HG03139 (cell line): ENCODE measurements at regions not wholly inside any gene's neighbourhood (a gene's known extent, or its start where the extent isn't known, plus 50 kb on each side); places are given as distances from the start of the nearest gene placed in this dataset.
"Not testable (repeated sequence)": the region's sequence is repeated elsewhere in the genome, so short reads cannot be mapped to it uniquely, and the experiment has no call there.

Source experiments
- ATAC-seq: cut with Tn5 transposase; IDR thresholded peaks from one replicate; pipeline ENCODE4 v1.9.1; 2021; ENCODE audit not compliant: unreplicated experiment

GRCh38 chr4:186957952-186958555 is 234.4 kb upstream of the FAT1 start:
- ATAC-seq: no peak

DNA sequence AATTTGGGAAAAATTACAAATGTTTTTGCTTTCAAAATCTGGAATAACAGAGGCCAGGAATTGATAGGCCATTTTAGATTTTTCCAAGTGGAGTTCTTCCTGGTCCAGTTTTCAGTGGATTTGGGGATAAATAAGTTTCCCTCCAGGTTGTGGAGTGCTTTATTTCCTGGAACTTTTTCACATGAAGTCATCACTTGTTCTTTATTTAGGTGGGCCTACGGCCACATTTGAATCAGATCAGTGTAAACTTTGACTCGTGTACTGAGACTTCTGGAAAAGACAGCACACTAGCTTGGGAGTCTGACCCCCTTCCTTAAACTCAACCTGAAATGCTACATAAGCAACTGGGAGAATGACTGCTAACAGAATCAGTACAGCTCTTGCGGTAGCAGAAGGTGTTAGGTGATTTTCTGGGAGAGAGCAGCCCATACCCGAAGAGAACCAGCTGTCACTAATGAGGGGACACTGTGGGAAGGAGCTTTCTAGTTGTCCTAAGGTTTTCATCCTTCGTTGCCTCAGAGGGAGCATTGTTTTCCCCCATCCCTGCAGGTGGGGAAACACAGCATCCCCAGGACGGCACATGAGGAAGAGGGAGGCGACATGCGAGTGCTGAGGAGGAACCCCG is 235.2 kb upstream of the FAT1 start:
- ATAC-seq: no peak

DNA sequence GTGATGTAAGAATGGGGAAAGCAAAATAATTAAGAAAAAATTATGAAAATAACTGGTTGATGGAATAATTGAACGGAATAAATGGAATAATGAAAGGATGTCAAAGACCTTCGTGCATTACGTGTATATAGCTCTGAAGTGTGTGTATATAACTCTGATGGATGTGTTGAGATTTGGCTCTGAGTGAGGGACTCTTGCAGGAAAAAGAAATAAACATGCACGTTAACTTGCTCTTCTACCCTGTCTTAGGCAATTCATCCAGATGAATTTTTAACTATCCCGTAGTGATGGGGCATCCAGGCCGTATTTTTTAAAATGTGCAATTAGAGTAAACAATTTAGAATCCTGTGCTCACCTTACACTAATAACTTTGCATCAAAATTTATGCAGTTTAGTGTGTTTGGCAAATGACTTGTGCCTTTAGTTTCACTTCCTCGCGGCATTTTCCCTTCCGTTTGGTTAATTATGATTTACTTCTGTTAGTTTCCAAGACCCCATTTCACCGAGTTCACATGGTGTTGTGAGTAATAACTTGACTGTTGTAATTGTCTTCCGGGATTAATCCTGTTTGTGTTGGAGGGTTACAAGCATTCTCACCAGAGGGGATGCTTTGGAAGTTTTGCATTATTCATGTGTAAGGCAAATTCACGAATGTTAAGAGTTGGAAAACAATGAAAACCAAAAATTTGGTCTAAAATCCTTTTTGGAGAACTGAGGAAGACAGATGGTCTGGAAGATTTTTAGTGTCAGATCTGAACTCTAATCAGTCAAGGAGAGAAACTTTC is 256.5 kb upstream of the FAT1 start:
- no peak for ATAC-seq

DNA sequence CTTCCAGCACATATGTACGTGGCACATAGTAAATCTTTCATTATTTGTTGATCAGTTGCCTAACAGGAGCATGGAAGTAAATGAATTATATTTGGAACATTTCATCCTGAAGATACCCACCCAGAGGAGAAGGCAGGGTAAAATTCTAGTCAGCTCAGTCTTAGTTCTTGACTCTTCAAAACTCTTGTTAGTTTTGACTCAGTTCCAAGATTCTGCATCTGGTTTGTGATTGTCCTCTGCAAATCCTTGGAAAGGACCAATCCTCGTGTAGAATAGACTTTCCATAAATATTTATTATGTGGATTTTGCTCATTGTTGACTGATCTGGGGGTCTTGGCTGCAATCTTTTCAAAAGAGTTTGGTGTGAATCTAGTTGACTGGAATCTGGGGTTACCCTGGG is 257.5 kb upstream of the FAT1 start:
- ATAC-seq: no peak

DNA sequence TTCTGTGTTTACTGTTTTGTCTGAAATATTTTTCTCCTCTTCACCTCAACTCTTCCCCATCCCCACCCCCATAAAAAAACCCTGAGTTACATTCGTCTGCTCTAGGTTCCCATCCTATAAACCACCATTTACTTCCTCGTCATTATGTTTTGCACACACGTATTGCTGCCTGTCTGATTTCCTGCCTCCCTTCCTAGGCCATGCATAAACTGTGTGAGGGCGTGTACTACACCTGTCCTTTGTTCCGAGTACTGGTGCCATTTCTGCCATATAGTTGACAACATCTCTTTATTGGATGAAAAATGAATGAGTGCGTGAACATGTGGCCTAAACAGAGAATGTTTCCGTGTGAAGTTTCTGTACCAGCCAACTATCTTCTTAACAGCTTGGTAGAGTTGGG is 258.5 kb upstream of the FAT1 start:
- no peak for ATAC-seq

- ATAC-seq: no peak
These were observed 260.5 kb upstream of the FAT1 start for GRCh38 chr4:186984105-186984644.

GRCh38 chr4:186999686-187000085 is 276.0 kb upstream of the FAT1 start:
- no peak for ATAC-seq

- ATAC-seq: no peak
These were observed 276.6 kb upstream of the FAT1 start for GRCh38 chr4:187000281-187000680.

GRCh38 chr4:187002133-187002532 is 278.5 kb upstream of the FAT1 start:
- not testable (repeated sequence) for ATAC-seq

DNA sequence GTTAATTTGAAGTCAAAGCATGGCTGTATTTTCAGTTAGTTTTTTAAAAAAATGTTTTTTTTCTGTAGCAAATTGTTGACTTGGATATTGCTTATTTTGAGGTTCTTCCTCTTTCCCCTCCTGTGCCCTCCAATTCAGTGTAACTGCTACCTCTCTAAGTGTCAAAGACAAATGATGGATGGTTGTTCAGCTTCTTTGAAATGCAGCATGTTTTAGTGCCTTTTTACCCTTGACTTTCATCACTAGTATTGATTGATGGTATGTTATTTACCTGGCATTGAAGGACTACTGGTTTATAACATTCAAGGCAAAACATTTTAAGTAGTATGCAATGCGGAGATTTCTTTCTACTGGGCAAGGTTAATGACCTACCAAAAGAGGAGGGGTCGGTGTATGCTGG is 281.0 kb upstream of the FAT1 start:
- no peak for ATAC-seq

DNA sequence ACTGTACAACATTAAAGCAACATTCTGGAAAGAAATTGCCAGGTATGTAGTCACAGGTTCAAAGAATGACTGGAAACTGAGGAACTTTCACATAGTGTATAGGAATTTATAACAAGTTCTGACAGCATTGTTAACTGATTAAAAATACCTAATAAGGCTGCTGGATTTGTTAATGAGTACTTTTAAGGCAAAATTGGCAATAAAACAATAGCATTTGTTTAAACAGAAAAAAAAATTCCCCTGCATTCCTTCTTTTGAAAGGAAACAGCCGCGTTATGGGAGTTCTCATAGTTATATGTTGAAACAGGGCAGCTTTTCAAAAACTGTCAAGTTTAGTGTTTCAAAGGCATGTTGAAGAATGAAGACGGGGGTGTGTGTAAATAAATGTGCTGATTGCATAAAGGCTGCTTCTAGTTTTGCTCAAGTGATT is 282.5 kb upstream of the FAT1 start:
- ATAC-seq: no peak

- no peak for ATAC-seq
These were observed 286.4 kb upstream of the FAT1 start for GRCh38 chr4:187010052-187010451.

DNA sequence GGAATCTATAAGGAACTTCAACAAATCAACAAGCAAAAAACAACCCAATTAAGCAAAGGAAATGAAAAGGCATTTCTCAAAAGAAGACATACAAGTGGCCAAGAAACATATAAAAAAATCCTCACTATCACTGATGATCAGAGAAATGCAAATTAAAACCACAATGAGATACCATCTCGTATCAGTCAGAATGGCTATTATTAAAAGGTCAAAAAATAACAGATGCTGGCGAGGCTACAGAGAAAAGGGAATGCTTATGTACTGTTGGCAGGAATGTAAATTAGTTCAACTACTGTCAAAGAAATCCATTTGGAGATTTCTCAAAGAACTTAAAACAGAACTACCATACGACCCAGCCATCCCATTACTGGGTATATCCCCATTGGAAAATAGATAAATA is 292.4 kb upstream of the FAT1 start:
- ATAC-seq: no peak

DNA sequence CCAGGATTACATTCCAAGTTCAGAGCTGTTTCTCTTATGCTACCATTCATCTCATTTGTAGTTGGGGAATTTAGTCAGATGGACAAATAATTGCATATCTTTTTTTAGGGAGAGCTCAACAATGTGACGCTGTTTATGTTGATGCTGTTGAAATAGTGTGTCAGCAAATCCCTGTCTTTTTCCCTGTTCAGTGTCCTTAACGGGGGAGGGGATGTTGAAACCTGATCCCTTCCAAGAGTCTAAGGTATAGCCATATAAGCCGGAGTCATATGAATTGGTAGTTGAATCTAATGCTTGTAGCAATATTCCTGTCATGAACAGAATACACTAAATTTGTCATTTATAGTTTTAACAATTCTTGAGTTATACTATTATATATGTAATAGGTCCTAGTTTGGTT is 293.5 kb upstream of the FAT1 start:
- no peak for ATAC-seq

- ATAC-seq: no peak
These were observed 296.2 kb upstream of the FAT1 start for GRCh38 chr4:187019896-187020295.

DNA sequence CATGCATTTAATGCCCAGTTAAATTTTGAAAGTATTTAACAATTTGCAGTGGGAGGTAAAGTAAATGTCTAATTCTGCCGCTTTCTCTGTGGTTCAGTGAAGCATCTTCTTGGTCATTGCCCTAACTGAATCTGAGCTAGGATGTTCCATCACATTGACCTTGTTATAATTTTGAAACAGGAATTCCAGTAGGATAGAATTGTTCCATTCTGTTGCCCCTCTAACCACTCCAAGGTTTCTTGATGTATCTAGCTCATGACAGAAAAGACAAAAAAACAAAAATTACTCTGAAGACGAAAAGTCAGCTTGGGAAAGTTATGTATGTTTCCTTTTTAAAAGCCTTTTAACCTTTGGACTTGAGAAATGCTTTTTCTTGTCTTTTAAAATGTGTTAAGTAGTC is 297.0 kb upstream of the FAT1 start:
- no peak for ATAC-seq

- ATAC-seq: no peak
These were observed 298.0 kb upstream of the FAT1 start for GRCh38 chr4:187021436-187022205.

GRCh38 chr4:187027272-187027671 is 303.6 kb upstream of the FAT1 start:
- ATAC-seq: no peak

- ATAC-seq: no peak
These were observed 318.6 kb upstream of the FAT1 start for GRCh38 chr4:187042251-187042650.

- ATAC-seq: no peak
These were observed 322.8 kb upstream of the FAT1 start for GRCh38 chr4:187046471-187046870.

GRCh38 chr4:187059021-187059420 is 335.4 kb upstream of the FAT1 start:
- no peak for ATAC-seq
